ENCODE measurements at regions not wholly inside any gene's neighbourhood (a gene's known extent, or its start where the extent isn't known, plus 50 kb on each side); places are given as distances from the start of the nearest gene placed in this dataset.
A peak's percentile ranks its signal among the peaks of the same experiment; 100 is the strongest.

DNA sequence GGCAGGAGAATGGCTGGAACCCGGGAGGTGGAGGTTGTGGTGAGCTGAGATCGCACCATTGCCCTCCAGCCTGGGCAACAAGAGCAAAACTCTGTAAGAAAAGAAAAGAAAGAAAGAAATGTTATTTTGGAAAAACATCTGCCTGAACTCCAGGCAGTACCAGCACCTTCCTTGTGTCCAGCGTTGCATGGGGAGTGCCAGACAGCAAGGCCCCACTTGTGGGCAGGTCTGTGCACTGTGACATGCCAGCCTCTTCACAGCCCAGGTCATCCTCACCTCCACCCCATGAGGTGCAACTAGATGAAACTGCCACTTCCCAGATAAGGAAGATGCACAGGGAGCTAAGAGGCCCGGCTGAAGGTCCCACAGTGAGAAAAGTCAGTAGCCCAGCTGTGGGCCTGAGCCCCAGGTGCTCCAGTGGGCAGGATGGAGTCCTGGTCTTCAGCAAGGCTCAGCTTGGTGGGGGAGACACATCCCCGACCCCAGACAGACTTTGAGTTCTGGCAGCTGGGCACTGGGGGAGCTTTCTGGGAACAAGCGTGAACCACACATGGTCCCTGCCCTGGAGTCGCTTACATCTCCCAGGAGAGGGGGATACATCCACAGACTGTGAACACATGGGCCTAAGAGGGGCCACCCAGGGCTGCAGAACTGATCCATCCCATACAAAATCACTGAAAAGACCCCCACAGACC lies 146.9 kb upstream of the IER5L start:
- intact Hi-C loops (cut with DNase I), result loop anchor here in 1 of 3 donors (10.0 kb wide), 1 partner anchor 150 kb away; the partner anchor contains the start of gene IER5L
- Histone ChIP-seq H3K4me3 (no peak overlapping the region), H3K27ac (no peak overlapping the region), H3K27me3 (no peaks in the 10 kb centered on the region), H3K36me3 (no peaks in the 10 kb centered on the region), H3K9me3 (no peaks in the 10 kb centered on the region), H3K4me1 (peaks cover 7 to 16% (median 13%) of the 10 kb centered on the region in 3 donors)
- TF ChIP-seq, protein P1, sequence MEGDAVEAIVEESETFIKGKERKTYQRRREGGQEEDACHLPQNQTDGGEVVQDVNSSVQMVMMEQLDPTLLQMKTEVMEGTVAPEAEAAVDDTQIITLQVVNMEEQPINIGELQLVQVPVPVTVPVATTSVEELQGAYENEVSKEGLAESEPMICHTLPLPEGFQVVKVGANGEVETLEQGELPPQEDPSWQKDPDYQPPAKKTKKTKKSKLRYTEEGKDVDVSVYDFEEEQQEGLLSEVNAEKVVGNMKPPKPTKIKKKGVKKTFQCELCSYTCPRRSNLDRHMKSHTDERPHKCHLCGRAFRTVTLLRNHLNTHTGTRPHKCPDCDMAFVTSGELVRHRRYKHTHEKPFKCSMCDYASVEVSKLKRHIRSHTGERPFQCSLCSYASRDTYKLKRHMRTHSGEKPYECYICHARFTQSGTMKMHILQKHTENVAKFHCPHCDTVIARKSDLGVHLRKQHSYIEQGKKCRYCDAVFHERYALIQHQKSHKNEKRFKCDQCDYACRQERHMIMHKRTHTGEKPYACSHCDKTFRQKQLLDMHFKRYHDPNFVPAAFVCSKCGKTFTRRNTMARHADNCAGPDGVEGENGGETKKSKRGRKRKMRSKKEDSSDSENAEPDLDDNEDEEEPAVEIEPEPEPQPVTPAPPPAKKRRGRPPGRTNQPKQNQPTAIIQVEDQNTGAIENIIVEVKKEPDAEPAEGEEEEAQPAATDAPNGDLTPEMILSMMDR (IDR thresholded peaks at IDR 0.05), result no peak
- 90 to 93% methylated on average over 7 of the region's 7 CpGs for WGBS, 2 donors
- FAIRE-seq, result no peak
- ATAC-seq, result no peak
- peak in 1 of 6 donors; percentile 32 for DNase-seq

DNA sequence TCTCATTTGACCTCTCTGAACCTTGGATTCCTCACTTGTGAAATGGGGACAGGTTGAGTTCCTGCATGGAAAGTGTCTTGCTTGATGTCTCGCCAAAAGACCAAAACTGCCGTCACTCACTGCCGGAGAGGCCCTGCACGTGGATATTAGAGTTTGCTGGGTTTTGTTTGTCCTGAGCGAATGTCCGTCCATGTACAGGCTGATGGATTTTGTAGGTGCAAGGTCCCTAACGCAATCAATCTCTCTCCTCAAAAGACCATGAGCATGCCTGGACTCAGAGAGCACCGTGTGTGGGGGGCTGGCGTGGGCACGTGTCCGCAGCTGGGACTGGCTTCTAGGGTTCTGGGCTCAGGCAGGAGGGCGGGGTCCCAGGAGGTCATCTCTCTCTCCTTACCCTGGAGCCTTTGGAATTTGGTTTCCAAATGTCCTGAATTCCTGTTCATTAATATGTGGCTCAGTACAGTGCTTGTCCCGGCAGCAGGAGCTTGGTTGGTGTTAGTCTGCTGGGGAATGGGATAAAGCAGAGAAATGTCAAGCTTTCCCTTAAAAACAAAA lies 146.0 kb upstream of the IER5L start:
- peaks cover 7 to 21% (median 14%) of the 10 kb centered on the region in 3 donors for H3K4me1 ChIP-seq

DNA sequence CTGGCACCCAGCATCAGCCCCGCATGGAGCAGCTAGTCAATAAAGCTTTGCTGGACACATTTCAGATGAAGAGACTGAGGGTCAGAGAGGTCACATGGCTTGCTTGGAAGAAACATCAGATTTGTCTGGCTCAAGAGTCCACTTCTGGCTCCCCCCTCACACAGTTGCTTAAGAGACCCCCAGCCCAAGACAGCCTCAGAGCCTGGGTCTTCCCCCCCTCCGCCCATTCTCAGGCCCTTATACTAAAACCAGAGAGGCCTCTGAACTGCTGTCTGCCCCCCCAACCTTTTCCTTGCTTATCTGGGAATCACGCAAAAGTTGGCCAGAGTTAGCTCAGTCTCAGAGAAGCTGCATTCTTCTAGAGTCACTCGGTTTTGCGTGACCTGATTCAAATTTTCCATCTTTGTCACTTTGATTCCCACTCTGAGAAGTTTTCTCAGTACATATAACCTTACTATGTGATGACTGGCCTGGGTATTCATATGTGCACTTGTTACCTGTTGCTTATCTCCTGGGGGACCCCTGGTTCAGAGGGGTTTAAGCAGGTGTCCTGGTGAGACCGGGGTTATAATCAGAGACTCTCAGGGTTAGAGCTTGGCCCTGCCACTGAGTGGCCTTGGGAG lies 145.4 kb upstream of the IER5L start:
- Histone ChIP-seq H3K9me3 (no peaks in the 10 kb centered on the region), H3K4me1 (peaks cover 7 to 21% (median 14%) of the 10 kb centered on the region in 3 donors), H3K4me3 (no peak overlapping the region), H3K27me3 (no peaks in the 10 kb centered on the region), H3K27ac (peak overlapping the region in 1 of 4 donors; percentile 33), H3K36me3 (no peaks in the 10 kb centered on the region)
- TF ChIP-seq, protein P1 (IDR thresholded peaks at IDR 0.05), result no peak
- intact Hi-C loops (cut with DNase I), result loop anchor here in 1 of 3 donors (10.0 kb wide), 1 partner anchor 149 kb away; the partner anchor contains the start of gene IER5L
- DNase-seq (peak in 1 of 6 donors; percentile 21), ATAC-seq (no peak), FAIRE-seq (no peak)
- WGBS, 2 donors, result 51 to 54% methylated on average over 6 of the region's 6 CpGs

More for the DNA sequence above, 146.0 kb upstream of the IER5L start:
- TF ChIP-seq, protein P1 (IDR thresholded peaks at IDR 0.05), result no peak
- DNase-seq, result peak in 1 of 6 donors; percentile 21
- H3K4me3 ChIP-seq, result no peak overlapping the region
- FAIRE-seq, result no peak
- intact Hi-C loops (cut with DNase I), result loop anchor here in 1 of 3 donors (10.0 kb wide), 1 partner anchor 149 kb away; the partner anchor contains the start of gene IER5L
- no peaks in the 10 kb centered on the region for H3K9me3 ChIP-seq
- no peaks in the 10 kb centered on the region for H3K36me3 ChIP-seq
- no peaks in the 10 kb centered on the region for H3K27me3 ChIP-seq
- no peak overlapping the region for H3K27ac ChIP-seq
- no peak for ATAC-seq
- WGBS, 2 donors, result 74% methylated on average over 13 of the region's 13 CpGs

DNA sequence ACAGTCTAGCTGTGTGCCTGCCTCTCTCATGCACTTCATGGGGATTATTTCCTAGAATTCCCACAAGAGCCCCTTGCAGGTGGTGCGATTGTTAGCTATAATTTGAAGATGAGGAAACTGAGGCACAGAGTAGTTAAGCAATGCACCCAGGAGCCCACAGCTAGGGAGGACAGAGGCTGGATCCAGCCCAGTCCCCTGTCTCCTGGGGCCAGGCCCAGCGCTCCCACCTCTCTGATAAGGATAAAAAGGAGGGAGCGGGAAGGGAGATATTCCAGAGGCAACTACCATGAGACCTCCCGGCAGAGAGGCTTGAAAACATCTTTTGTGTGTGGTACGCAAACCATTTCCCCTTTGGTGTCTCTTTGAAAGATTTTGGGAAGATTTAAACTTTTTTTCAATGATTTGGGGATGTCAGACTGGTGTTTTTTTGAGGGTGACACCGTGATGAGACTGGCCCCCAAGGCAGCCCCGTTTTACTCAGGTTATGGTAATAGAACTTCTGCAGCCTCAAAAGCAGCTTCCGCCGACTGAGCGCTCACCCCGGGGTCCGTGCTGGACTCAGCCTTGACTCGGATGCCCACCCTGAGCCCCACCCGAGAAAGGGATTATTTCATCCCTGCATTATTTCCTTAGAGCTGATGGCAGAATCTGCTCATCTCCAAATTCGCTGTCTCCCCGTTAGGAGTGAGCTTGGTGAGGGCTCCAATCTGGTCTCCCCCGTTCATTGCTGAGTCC lies 144.7 kb upstream of the IER5L start:
- Histone ChIP-seq H3K27ac (peak overlapping the region in 1 of 4 donors; percentile 33), H3K4me3 (no peak overlapping the region), H3K36me3 (no peaks in the 10 kb centered on the region), H3K27me3 (no peaks in the 10 kb centered on the region), H3K9me3 (no peaks in the 10 kb centered on the region), H3K4me1 (peaks cover 7 to 21% (median 14%) of the 10 kb centered on the region in 3 donors)
- TF ChIP-seq, protein P1 (IDR thresholded peaks at IDR 0.05), result no peak
- ATAC-seq, result no peak
- intact Hi-C loops (cut with DNase I), result loop anchor here in 1 of 3 donors (10.0 kb wide), 1 partner anchor 148 kb away; the partner anchor contains the start of gene IER5L
- peak in 1 of 6 donors; percentile 34 for DNase-seq
- WGBS, 2 donors, result 84 to 89% methylated on average over 17 of the region's 17 CpGs
- FAIRE-seq, result no peak
